Activated gamma-delta T cell treated with anti-CD3 and anti-CD28 coated beads, Interleukin-2, amount 50 U/mL, for 16 hours (primary cell): ENCODE measurements at regions not wholly inside any gene's neighbourhood (a gene's known extent, or its start where the extent isn't known, plus 50 kb on each side); places are given as distances from the start of the nearest gene placed in this dataset.
A peak's percentile ranks its signal among the peaks of the same experiment; 100 is the strongest.

Experiments
- DNase-seq: peaks from one replicate; pipeline ENCODE4 v3.0.0-alpha.2; 2020; ENCODE audit warnings: low read depth

DNA sequence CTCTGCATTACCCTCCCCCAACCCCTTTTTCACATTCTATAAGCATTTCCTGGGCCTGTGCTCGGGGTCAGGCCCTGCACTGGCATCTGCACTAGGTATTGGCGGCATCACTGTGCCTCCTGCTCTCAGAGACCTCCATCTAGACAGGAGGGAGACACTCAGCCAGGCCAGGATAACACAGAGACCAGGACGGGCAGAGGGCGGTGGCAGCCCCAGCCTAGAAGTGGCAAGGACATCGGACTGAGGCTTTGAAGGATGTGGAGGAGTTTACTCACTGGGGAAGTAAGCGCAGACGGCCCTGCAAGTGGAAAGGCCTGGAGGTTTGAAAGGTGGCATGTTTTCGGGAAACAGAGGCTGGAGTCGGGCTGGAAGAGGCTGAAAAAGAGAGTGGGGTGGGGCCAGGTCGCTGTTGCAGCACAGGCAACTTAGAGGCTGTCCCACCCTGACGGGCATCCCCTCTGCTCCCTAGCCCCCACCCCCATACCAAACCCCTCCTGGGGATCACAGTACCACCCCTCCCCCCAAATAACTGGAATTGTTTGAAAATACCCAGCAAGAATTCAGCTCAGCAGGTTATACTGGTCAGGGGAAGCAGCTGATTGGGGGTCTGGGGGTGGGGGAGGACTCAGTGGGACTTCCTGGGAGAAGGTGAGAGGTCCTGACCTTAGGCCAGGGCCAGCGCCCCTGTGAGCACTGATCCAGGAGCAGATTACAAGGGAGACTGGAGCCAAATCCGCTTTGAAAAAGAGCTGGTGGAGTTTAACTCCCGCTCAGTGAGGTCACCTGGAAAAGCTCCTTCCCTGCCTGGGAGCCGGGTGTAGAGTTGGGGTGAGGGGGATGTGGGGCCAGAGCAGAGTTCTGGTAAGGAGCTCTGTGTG is 121.8 kb upstream of the WNT4 start:
- DNase-seq, result no peak

DNA sequence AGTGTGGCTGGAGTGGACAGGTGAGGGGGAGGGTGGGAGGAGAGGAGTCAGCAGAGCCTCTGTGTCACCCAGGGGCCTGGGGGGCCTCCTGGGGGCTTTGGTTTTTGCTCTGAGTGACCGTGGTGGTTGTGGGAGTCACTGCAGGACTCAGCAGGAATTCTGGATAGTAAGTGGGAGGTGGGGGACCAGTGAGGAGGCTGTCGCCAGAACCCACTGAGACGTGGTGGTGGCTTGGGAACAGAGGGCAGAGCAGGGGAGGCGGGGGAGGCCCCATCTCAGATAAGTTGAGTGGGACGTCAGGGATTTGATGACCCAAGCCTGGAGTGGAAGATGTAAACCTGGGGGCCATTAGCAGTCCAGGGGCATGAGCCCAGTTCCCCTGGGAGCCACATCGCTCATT is 123.2 kb upstream of the WNT4 start:
- no peak for DNase-seq

DNA sequence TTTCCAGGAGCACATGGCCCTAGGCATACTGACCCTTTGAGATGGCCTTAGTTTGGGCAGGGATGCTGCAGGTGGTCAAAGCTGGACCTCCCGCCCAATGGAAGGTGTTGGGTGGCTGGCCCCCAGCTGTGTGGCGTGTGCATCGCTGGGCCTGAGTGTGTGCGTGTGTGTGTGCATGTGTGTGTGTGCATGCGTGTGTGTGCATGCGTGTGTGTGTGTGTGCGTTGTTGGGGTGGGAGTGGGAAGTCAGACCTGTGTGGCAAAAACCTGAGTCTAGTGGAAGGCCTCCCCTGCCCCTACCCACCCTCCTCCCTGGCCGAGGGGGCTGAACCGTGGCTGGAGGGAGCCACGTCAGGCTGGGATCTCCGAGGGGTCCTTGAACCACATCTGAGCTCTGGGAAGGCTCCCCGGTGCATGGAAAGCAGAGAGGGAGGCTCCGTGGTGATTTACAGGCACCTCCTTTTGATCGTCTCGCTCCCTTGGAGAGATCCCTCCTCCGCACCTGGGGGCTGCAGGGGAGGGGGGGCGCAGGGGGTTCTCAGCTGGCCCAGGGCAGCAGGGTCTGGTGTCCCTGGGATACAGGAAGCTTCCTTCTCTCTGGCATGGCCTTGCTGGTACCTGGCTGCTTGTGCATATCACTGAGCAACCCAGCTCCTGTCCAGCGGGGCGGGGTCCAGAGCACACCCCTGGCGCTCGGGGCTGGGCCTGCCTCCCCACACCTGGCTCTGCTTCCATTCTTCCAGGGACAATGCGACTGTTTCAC is 124.7 kb upstream of the WNT4 start:
- DNase-seq, result no peak

DNA sequence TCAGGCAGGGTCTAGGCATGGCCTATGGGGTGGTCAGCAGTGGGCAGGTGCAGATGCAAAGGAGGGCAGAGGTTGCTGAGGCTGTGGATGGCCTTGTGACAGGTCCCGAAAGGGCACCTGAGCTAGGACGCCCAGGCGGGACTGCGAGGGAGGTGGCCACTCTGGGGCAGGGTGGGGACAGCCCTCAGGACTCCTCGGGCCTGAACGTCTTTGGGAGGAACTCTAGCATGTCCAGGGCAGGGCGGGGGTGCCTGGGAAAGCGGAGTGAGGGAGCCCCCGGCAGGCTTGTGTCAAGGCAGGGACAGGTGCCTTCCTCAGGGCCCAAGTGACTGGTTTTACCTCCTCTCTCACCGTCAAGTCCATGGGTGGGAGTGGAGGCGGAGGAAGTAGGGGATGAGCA is 125.4 kb upstream of the WNT4 start:
- DNase-seq, result no peak

DNA sequence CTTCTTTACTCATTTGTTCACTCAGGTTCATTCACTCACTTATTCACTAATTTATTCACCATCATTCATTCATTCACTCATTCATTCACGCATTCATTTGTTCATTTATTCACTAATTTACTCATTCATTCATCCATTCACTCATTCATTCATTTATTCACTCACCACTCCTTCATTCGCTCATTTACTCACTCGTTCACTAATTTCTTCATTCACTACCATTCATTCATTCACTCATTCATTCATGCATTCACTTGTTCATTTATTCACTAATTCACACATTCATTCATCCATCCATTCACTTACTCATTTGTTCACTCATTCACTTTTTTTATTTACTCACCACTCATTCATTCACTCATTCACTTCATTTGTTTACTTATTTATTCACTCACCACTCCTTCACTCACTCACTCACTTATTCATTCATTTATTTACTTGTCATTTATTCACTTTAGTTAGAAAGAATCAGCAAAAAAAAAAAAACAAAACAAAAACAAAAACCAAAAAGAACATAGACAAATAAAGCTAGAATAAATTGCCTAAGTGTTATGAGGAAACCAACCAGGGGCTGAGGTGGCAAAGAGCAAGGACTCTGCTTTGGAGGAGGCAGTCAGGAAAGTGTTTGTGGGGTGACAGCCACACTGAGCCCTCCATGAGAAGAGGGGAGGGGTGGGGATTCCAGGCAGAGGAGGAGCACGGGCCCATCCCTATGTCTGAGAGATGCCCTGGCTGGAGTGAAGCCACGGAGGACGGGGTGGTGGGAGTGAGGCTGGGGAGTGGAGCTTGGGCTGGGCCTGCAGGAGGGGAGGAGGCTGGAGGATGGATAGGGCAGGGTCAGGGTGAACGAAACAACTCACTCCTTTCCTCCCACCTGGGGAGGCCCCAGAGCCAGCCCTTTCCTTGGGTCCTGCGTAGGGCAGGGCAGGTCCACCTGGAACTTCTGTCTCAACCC is 129.2 kb upstream of the WNT4 start:
- DNase-seq, result no peak

DNA sequence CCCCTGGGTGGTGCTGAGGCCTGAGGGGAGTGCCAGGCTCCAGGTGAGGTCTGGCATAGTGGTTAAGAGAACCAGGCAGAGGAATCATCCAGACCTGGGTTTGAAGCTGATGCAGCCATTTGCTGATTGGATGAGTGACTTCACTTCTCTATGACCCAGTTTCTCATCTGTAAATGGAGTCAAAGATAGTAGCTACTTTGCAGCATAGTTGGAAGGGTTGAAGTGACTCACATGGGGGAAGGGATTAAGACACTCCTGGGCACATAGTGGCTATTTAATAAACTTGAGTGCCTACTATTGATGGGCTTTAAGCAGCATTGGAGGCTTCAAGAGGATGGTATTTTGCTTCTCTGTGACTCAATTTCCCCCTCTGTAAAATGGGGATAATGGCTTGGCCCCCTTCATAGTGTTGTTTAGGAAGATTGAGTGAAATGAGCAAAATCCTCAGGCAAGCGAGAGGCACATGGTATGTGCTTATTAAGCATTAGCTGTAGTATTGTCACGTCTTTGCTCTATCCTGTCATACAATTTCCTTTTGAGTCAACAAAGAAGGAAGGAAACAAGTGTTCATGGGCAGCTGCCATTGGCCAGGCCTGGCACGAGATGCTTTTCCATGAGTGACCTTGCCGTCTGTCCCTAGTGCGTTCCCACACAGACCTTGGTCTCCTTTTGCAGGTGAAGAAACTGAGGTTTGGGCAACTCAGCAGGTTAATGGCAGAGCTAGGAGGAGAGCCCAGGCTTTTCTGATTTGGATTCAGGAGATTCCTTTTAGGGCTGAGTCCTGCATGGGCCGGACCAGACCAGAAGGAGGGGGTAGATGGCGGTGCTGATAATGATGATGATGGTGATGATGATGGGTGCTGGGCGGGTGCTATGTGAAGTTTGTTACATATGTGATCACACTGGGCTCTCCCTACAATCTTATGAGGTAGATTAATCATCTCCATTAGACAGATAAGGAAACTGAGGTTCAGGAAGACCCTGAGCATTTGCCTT is 131.1 kb upstream of the WNT4 start:
- DNase-seq, result no peak

DNA sequence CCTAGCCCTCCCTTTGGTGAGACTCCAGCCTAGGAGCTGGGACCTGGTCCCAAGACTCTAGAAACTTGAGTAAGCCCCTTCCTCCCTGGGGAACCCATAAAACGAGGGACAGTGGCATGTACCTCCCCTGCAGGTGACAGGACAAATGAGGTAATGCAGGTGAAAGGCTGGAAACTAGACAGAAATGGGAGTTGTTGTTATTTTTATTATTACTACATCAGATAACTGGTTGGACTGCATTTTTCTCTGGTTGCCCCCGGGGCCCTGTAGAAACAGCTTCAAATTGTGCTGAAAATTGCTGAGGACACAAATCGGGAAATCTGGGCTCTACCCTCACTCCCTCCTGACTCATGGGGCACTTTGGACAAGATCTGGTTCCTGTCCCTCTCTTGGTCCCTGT is 132.3 kb upstream of the WNT4 start:
- no peak for DNase-seq

DNA sequence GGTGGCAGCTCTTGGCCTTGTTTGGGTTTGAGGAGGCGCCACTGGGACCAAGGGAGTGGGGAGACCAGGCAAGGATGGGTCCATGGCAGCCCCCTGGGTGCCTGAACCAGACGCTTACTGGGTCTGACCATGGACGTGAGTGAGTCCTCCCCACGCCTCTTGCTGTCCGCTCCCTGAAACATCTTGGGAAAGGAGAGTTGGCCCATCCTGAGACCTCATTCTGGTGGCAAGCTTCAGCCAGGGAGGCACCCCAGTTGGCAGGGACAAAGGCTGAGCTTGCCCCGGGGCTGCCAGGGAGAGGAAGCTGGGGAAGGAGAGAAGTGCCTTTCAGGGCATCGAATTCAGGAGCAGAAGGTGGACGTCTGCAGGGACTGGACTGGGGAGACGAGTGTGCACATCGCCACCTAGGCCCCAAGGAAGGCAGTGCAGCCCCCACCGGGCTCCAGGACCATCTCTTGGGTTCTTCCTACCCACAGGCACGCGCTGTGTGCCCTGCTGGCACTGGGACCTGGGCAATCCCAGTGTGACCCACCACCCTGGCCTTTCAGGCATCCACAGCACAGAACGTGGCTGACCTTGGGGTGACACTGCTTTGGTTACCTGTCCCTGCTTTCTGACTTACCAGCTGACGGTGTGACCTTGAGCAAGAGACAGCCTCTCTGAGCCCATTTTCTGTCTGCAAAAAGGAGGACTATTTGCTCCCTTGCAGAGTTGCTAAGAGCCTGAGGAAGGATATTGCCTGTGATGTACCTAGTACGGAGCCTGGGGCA is 132.9 kb upstream of the WNT4 start:
- DNase-seq, result peak; percentile 7

DNA sequence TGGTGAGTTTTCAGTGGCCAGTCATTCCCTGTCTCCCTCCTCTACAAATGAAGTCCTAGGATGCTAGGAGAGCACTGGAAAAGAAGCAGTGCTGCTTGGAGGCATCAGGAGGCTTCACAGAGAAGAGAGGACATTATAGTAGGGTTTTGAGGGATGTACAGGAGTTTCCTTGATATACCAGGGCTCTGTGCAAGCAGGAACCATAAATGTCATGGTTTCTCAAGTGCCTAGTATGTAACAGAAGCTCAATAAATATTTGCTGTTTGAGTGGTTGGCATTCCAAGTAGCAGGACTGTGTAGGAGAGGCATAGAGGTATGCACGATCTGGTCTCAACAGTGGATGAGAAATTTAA is 133.5 kb upstream of the WNT4 start:
- DNase-seq, result no peak

DNA sequence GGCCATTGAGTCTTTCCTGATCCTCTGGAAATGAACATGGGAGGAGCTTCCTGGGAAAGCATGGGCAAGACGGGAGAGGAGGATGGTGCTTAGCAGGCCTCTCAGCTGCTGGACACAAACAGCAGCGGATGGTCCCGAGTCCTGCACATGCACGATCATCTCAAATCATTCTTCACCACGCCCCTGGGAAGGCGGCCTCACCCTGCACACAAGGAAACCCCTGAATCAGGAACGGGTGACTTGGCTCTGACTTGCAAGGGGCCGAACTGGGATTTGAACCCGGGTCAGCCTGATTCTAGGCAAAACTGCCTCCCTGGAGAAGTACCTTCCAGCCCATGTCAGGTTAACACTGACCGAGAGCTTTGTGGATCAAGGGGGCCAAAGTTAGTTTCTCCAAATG is 134.8 kb upstream of the WNT4 start:
- DNase-seq, result no peak

DNA sequence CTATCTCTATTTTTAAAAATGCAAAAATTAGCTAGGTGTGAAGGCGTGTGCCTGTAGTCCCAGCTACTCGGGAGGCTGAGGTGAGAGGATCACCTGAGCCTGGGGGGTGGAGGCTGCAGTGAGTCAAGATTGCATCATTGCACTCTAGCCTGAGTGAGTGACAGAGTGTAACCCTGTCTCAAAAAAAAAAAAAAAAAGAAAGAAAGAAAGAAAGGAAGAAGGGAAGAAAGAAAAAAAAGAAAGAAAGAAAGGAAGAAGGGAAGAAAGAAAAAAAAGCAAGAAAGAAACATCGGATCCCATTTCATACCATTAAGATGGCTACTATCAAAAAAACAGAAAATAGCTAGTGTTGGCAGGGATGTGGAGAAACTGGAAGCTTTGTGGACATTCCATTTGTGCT is 136.8 kb upstream of the WNT4 start:
- DNase-seq, result no peak

DNA sequence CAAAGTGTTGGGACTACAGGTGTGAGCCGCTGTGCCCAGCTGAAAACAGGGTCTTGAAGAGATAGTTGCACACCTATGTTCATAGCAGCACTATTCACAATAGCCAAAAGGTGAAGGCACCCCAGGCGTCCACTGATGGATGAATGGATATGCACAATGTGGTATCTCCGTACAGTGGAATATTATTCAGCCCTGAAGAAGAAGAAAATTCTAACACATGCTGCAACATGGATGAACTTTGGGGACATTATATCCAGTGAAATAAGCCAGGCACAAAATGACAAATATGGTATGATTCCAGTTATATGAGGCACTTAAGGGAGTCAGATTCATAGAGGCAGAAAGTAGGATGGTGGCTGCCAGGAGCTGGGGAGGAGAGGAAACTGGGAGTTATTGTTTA is 137.6 kb upstream of the WNT4 start:
- no peak for DNase-seq

DNA sequence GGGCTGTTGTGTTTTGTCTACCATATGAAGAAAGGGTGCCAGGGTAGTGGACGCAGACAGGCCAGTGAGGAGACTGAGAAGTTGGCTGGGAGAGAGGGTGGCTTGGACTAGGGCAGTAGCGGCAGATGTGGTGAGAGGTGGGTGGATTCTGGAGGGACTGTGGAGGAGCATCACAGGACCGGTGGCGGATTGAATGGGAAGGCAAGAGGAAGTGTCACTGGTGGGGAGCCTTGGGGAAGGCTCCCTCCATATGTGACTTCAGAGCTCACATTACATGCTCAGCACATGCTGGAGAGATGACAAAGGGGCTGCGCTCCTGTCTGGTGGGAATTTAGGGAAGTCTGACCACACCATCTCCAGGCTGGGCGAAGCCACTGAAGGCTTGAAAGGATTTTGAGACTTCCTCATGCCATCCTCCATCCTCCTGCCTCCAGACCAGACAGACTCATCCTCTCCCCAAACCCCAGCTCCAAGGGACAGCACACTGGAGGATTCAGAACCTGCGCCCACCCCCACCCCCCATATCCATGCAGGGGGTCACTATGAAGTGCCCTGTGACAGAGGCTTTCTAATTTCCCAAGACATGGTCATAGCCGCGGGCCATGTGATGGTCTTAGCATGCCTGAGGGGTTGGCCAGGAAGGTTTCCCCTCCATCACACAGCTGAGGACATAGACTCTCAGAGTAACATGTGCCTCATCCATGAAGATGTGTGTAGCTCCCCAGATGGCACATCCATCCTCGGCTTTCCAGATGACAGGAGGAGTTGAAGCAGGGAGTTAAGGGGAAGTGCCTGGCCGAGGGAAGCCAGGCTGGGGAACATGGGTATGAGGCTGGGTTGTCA is 138.8 kb upstream of the WNT4 start:
- no peak for DNase-seq

DNA sequence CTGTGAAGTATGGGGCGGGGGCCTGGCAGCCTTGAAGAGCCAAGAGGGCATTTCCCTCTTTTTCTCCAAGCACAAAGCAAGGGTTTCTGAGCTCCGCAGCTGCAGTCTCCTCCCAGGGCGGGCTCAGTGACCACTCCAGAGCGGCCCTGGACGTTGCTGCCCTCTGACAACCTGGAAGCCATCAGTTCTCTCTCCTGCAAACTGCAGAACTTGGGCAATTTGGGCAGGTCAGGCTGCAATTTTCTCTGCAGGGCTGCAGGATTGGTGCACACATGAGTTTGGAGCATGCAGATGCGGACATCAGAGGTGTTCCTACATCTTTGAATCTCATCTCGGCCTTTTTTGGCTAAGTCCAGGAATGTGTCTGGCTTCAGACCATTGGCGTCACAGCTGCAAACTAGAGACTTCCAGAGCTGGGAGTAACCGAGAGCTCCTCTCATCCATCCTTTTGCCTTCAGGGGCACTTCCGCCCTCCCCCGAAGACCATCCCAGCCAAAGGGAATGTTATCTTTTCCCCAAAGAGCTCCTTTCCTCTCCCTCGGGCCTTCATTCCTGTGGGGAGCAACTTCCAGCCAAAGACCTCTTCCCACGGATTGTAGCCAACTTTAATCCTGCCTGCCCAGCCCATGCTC is 139.6 kb upstream of the WNT4 start:
- DNase-seq, result no peak

DNA sequence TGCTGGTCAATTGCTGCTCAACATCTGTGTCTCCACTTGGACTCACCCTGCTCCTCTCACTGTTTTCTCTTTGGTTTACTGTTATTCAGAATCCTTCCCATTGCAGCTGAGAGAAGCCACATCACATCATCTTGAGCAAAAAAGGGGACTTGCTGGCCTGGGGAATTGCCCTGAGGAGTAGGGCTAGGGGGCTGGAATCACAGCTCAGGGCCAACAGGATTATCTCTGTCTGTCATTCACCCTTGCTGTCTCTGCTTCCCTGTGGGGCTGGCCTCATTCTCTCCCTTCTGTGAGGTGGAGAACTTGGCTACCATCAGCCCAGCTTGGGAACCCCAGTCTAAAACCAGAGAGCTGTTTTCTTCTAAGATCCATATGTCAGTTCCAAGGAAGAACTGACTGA is 140.7 kb upstream of the WNT4 start:
- no peak for DNase-seq

DNA sequence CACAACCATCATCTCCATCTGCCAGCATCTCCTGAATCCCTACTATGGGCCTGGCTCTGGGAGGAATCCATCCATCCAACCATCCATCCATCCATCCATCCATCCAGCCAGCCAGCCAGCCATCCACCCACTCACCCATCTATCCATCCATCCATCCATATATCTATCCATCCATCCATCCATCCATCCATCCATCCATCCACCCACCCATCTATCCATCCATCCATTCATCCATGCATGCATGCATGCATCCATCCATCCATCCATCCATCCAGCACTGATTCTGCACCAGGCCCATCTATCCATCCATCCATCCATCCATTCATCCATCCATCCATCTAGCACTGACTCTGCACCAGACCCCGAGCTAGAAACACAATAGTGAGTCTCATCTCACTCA is 141.3 kb upstream of the WNT4 start:
- DNase-seq, result no peak

DNA sequence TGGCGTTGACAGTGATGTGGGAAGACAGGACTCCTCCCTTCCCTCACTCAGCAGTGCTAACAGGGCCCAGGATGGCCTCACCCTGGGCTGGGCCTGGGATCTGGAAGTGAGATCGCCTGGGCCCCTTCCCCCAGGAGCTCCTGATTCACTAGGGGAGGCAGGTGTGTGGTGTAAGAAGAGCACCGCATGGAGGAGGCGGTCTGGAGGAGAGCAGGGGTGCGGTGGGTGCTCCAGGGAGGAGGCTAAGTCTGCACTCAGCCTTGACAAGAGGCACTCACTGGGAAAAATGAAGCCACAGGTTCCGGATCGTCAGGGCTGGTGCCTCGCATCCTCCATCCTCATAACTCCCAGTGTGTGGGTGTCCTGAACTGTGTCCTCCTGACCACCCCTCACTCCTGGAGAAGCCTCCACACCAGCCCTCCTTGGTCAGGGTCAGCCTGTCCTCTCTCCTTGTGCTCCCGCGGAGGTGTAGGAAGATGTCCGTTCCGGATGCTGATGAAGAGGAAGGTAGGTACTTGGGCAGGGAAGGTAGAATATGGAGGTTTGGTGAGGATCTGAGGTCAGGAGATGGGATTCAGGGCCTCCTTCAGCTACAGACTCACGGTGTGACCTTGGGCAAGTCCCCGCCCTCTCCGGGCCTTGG is 142.1 kb upstream of the WNT4 start:
- no peak for DNase-seq

DNA sequence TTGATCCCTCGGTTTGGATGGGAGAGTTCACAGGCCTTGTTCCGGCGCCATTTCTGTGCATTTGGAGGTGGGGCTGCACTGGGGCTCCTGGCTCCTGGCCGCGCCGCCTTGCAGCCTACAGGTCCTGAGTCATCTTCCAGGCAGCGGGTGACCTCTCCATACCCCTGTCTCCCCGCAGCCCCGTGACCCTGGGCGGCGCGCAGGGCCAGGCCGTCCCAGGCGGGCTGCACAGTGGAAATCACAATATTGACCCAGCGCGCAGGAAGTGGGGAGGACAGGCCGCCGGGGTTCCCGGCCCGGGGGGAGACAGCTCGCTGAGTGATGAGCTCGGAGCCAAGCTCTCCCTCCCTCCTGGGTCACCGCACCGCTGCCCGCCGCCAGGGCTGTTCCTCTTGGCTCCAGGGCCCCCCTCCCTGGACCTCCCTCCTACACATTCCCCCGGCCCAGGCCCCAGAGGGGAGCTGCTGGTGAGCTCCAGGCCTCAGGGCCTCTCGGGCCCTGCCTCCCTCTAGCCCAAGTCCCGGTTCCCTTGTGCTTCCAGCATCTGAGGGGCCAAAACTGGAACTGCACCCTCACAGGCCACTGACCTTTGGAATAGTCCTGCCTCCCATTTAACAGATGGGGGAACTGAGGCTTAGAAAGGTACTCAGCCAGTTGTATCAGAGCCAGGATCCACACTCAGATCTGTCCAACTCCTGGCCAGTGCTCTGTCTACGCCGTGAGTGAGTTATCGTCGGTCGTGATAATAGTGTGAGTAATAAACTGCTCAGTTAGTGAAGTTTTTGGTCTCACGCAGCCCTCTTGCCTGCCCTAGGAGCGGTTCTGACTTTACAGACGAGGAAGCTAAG is 142.9 kb upstream of the WNT4 start:
- DNase-seq, result no peak
